ENCODE measurements at regions not wholly inside any gene's neighbourhood (a gene's known extent, or its start where the extent isn't known, plus 50 kb on each side); places are given as distances from the start of the nearest gene placed in this dataset.

DNA sequence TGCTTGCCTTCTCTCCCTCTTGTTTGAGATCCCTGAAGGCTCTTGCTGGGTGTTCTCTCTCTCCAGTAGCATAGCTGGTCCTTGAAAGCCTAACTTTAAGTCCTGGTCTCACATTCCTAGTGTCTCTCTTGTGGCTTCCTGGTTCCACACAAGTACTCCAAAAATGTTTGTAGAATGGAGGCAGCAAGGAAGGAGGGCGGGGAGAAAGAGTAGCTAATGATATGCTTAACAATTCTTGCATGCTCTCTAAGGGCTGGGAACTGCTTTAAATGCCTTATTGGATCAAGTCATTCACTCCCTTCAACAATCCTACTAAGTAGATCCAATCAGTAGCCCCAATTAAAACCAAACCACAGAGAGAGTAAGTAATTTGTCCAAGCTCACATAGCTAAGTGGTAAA, 357.3 kb downstream of the KLF5 start:
- WGBS (ENCODE audit: insufficient coverage) = no CpG with 5 or more reads among the region's 1 CpG
- H3K9me3 ChIP-seq (ENCODE audit: control insufficient read depth, insufficient read depth, low read length) = no peaks in the 10 kb centered on the region
- H3K36me3 ChIP-seq (ENCODE audit: control insufficient read depth, insufficient read depth, low read length) = no peaks in the 10 kb centered on the region
- no peaks in the 10 kb centered on the region for H3K27me3 ChIP-seq (ENCODE audit: control insufficient read depth, insufficient read depth, low read length)
- no peaks in the 10 kb centered on the region for H3K4me1 ChIP-seq (ENCODE audit: control insufficient read depth, insufficient read depth, low read length)
- H3K4me3 ChIP-seq (ENCODE audit: low read depth, low read length) = no peak overlapping the region
- no peak for DNase-seq (ENCODE audit: low read depth in 4 of 6, low spot score in 6 of 6)
- H3K27ac ChIP-seq (ENCODE audit: low read depth, low read length) = no peak overlapping the region

- no peak for DNase-seq (ENCODE audit: low read depth in 4 of 6, low spot score in 6 of 6)
- no peaks in the 10 kb centered on the region for H3K4me1 ChIP-seq (ENCODE audit: control insufficient read depth, insufficient read depth, low read length)
- no peaks in the 10 kb centered on the region for H3K27me3 ChIP-seq (ENCODE audit: control insufficient read depth, insufficient read depth, low read length)
- no peak overlapping the region for H3K27ac ChIP-seq (ENCODE audit: low read depth, low read length)
- no peaks in the 10 kb centered on the region for H3K9me3 ChIP-seq (ENCODE audit: control insufficient read depth, insufficient read depth, low read length)
- no peak overlapping the region for H3K4me3 ChIP-seq (ENCODE audit: low read depth, low read length)
- WGBS (ENCODE audit: insufficient coverage) = 80% methylated on average over 2 of the region's 6 CpGs
- no peaks in the 10 kb centered on the region for H3K36me3 ChIP-seq (ENCODE audit: control insufficient read depth, insufficient read depth, low read length)
Observed at GRCh38 chr13:73413656-73414055, 354.9 kb downstream of the KLF5 start.

- Histone ChIP-seq H3K36me3 (ENCODE audit: control insufficient read depth, insufficient read depth, low read length) (no peaks in the 10 kb centered on the region), H3K9me3 (ENCODE audit: control insufficient read depth, insufficient read depth, low read length) (peaks cover 2% of the 10 kb centered on the region), H3K4me3 (ENCODE audit: low read depth, low read length) (no peak overlapping the region), H3K27ac (ENCODE audit: low read depth, low read length) (no peak overlapping the region), H3K27me3 (ENCODE audit: control insufficient read depth, insufficient read depth, low read length) (no peaks in the 10 kb centered on the region), H3K4me1 (ENCODE audit: control insufficient read depth, insufficient read depth, low read length) (no peaks in the 10 kb centered on the region)
- no CpG with 5 or more reads among the region's 1 CpG for WGBS (ENCODE audit: insufficient coverage)
- no peak for DNase-seq (ENCODE audit: low read depth in 4 of 6, low spot score in 6 of 6)
Observed at GRCh38 chr13:73412933-73413332, 354.1 kb downstream of the KLF5 start.

GRCh38 chr13:73411067-73411809, 352.4 kb downstream of the KLF5 start:
- no peak overlapping the region for H3K27ac ChIP-seq (ENCODE audit: low read depth, low read length)
- H3K4me1 ChIP-seq (ENCODE audit: control insufficient read depth, insufficient read depth, low read length) = no peaks in the 10 kb centered on the region
- no peaks in the 10 kb centered on the region for H3K36me3 ChIP-seq (ENCODE audit: control insufficient read depth, insufficient read depth, low read length)
- WGBS (ENCODE audit: insufficient coverage) = 71% methylated on average over 1 of the region's 7 CpGs
- no peaks in the 10 kb centered on the region for H3K27me3 ChIP-seq (ENCODE audit: control insufficient read depth, insufficient read depth, low read length)
- no peak for DNase-seq (ENCODE audit: low read depth in 4 of 6, low spot score in 6 of 6)
- peaks cover 2% of the 10 kb centered on the region for H3K9me3 ChIP-seq (ENCODE audit: control insufficient read depth, insufficient read depth, low read length)
- H3K4me3 ChIP-seq (ENCODE audit: low read depth, low read length) = no peak overlapping the region

DNA sequence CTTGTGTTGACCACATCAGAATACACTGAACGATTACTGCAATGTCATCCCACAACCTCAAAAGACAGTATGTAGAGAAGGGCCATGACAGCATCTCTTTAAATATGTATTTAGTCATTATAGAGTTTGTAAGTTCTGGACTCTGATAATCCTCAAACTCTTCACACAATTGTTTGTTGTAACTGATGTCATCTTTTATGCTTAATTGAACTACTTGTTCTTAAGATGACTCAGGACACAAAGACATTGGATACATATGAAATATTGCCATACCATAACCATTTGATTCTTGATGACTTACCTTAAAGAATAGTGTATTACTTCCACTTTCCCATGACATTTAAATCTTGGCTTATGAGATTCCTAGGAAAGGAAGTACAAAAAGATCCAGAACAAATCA, 347.6 kb downstream of the KLF5 start:
- no CpG with 5 or more reads among the region's 1 CpG for WGBS (ENCODE audit: insufficient coverage)
- DNase-seq (ENCODE audit: low read depth in 4 of 6, low spot score in 6 of 6) = no peak
- Histone ChIP-seq H3K9me3 (ENCODE audit: control insufficient read depth, insufficient read depth, low read length) (peaks cover 2% of the 10 kb centered on the region), H3K4me1 (ENCODE audit: control insufficient read depth, insufficient read depth, low read length) (no peaks in the 10 kb centered on the region), H3K36me3 (ENCODE audit: control insufficient read depth, insufficient read depth, low read length) (no peaks in the 10 kb centered on the region), H3K27ac (ENCODE audit: low read depth, low read length) (no peak overlapping the region), H3K4me3 (ENCODE audit: low read depth, low read length) (no peak overlapping the region), H3K27me3 (ENCODE audit: control insufficient read depth, insufficient read depth, low read length) (no peaks in the 10 kb centered on the region)

DNA sequence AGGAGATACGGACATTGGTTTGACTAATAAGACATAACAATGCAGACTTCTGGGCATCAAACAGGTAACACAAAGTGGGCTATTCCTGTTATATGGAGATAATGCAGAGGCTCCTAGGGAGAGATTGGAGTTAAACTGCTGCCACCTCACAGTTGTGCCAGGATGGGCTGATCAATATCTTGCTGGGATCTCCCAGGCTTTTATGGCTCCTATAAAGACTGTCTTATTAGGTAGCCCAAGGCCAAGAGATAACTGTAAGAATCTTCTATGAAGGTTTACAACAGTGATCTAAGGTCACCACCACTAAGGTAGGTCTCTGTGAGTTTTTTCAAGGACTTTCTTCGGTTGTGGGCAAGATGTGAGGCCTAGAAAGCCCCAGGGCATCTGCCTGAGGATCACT, 345.8 kb downstream of the KLF5 start:
- Histone ChIP-seq H3K4me3 (ENCODE audit: low read depth, low read length) (no peak overlapping the region), H3K27me3 (ENCODE audit: control insufficient read depth, insufficient read depth, low read length) (no peaks in the 10 kb centered on the region), H3K36me3 (ENCODE audit: control insufficient read depth, insufficient read depth, low read length) (no peaks in the 10 kb centered on the region), H3K4me1 (ENCODE audit: control insufficient read depth, insufficient read depth, low read length) (no peaks in the 10 kb centered on the region), H3K27ac (ENCODE audit: low read depth, low read length) (no peak overlapping the region), H3K9me3 (ENCODE audit: control insufficient read depth, insufficient read depth, low read length) (peaks cover 2% of the 10 kb centered on the region)
- DNase-seq (ENCODE audit: low read depth in 4 of 6, low spot score in 6 of 6) = no peak
- WGBS (ENCODE audit: insufficient coverage) = 66% methylated on average over 2 of the region's 2 CpGs

DNA sequence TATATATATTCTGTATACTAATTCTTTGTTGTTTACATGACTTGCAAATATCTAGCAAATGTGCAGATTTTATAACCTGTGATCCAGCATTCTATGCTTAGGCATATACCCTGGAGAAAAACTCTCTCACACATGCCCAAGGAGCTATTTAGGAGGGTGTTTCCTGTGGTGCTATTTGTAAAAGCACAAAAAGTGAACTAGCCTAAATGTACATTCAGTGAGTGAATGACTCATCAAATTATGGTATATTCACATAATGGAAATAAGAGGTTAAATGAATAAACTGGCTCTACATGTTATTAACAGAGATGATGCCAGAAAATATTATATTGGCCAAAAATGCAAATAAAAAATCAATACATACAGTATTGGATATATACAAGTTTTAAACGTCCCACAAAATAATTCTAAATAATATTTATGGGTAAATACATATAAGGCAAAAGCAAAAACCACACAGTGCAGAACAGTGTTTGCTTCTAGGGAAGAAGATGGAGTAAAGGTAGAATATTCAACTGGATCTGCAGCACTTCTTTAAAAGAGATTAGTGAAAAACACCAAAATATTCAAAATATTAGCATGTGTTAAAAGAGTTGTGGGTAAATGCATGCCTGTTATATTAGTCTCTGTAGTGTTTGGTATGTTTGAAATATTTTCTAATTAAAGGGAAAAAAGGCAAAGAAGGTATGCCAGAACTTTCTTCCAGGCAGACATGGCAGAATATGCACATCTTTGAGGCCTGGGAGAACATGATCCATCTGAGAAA, 344.7 kb downstream of the KLF5 start:
- Histone ChIP-seq H3K9me3 (ENCODE audit: control insufficient read depth, insufficient read depth, low read length) (peaks cover 2% of the 10 kb centered on the region), H3K27ac (ENCODE audit: low read depth, low read length) (no peak overlapping the region), H3K4me1 (ENCODE audit: control insufficient read depth, insufficient read depth, low read length) (no peaks in the 10 kb centered on the region), H3K27me3 (ENCODE audit: control insufficient read depth, insufficient read depth, low read length) (no peaks in the 10 kb centered on the region), H3K36me3 (ENCODE audit: control insufficient read depth, insufficient read depth, low read length) (no peaks in the 10 kb centered on the region), H3K4me3 (ENCODE audit: low read depth, low read length) (no peak overlapping the region)
- no peak for DNase-seq (ENCODE audit: low read depth in 4 of 6, low spot score in 6 of 6)
- WGBS (ENCODE audit: insufficient coverage) = no CpG with 5 or more reads among the region's 1 CpG

- Histone ChIP-seq H3K36me3 (ENCODE audit: control insufficient read depth, insufficient read depth, low read length) (no peaks in the 10 kb centered on the region), H3K27me3 (ENCODE audit: control insufficient read depth, insufficient read depth, low read length) (no peaks in the 10 kb centered on the region), H3K4me1 (ENCODE audit: control insufficient read depth, insufficient read depth, low read length) (no peaks in the 10 kb centered on the region), H3K27ac (ENCODE audit: low read depth, low read length) (no peak overlapping the region), H3K4me3 (ENCODE audit: low read depth, low read length) (no peak overlapping the region), H3K9me3 (ENCODE audit: control insufficient read depth, insufficient read depth, low read length) (no peaks in the 10 kb centered on the region)
- DNase-seq (ENCODE audit: low read depth in 4 of 6, low spot score in 6 of 6) = no peak
- WGBS (ENCODE audit: insufficient coverage) = 100% methylated on average over 1 of the region's 2 CpGs
Observed at GRCh38 chr13:73401769-73402168, 343.0 kb downstream of the KLF5 start.

DNA sequence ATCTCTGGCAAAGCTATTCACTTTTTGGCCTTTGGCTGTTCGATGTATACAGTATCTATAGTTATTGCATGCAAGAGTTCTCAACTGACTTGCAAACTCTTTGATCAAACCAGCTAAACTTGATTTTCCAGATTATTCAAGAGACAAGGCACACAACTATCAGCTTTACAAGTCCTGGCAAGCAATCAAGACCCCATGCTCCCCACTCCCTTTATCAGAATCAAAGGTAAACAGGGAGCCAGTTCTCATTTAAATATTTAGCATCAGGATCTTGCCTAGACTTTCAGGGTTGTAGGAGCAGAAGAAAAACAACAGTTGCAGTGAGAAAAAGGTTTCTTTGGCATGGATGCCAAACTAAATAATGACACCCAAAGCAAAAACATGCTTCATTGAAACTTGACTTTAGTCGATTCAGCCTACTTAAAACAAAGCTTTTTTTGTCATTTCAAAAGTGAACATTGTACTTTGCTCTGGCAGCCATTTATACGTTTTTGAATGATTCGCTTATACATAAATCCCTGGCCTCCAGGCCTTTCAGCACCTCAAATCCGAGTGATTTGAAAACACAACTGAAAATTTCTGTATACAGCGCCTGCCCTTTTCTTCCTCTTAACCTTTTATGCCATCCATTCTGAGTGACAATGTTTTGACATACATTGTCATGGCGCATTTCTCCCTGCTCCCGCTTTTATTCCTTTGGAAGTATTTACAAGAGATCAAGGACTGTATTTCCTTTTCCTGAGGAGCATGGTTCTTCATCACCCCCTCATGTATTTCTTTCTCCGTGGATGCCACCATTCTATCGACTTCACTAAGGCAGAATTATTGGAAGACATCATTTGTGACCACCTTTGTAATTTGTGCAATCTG, 340.8 kb downstream of the KLF5 start:
- Histone ChIP-seq H3K4me1 (ENCODE audit: control insufficient read depth, insufficient read depth, low read length) (no peaks in the 10 kb centered on the region), H3K27me3 (ENCODE audit: control insufficient read depth, insufficient read depth, low read length) (no peaks in the 10 kb centered on the region), H3K36me3 (ENCODE audit: control insufficient read depth, insufficient read depth, low read length) (no peaks in the 10 kb centered on the region), H3K4me3 (ENCODE audit: low read depth, low read length) (no peak overlapping the region), H3K27ac (ENCODE audit: low read depth, low read length) (no peak overlapping the region), H3K9me3 (ENCODE audit: control insufficient read depth, insufficient read depth, low read length) (no peaks in the 10 kb centered on the region)
- 57% methylated on average over 7 of the region's 10 CpGs for WGBS (ENCODE audit: insufficient coverage)
- DNase-seq (ENCODE audit: low read depth in 4 of 6, low spot score in 6 of 6) = peak in 1 of 6 donors; percentile 47

Measured in spinal cord (tissue), 9 donors.